Parathyroid adenoma (tissue), 2 donors: ENCODE measurements at regions not wholly inside any gene's neighbourhood (a gene's known extent, or its start where the extent isn't known, plus 50 kb on each side); places are given as distances from the start of the nearest gene placed in this dataset.

ENCODE experiments used
- H2AFZ ChIP-seq: fragments of 300-600 bp; sonication (generic); one replicate; pipeline ENCODE4 v1.7.0; 2017; ENCODE audit warnings: antibody characterized with exemption, mild to moderate bottlenecking
- H3K27ac ChIP-seq: fragments of 300-600 bp; sonication (generic); one replicate; pipeline ENCODE4 v1.7.0; 2017
- H3K27me3 ChIP-seq: fragments of 300-600 bp; sonication (generic); one replicate; pipeline ENCODE4 v1.7.0; 2017; ENCODE audit warnings: low read length; ENCODE audit not compliant: control insufficient read depth, insufficient read depth
- H3K36me3 ChIP-seq: fragments of 300-600 bp; sonication (generic); one replicate; pipeline ENCODE4 v1.7.0; 2017; ENCODE audit warnings: low read length; ENCODE audit not compliant: control insufficient read depth, insufficient read depth
- H3K4me1 ChIP-seq: fragments of 300-600 bp; sonication (generic); one replicate; pipeline ENCODE4 v1.7.0; 2017; ENCODE audit warnings: control low read depth
- H3K4me2 ChIP-seq: fragments of 300-600 bp; sonication (generic); one replicate; pipeline ENCODE4 v1.7.0; 2017; ENCODE audit warnings: low read length
- H3K4me3 ChIP-seq: fragments of 300-600 bp; sonication (generic); one replicate; pipeline ENCODE4 v1.7.0; 2017; ENCODE audit warnings: low read depth, low read length
- H3K79me2 ChIP-seq: fragments of 300-600 bp; sonication (generic); one replicate; pipeline ENCODE4 v1.7.0; 2017; ENCODE audit warnings: control low read depth
- H3K9ac ChIP-seq: fragments of 300-600 bp; sonication (generic); one replicate; pipeline ENCODE4 v1.7.0; 2017; ENCODE audit warnings: mild to moderate bottlenecking
- H3K9me3 ChIP-seq: fragments of 300-600 bp; sonication (generic); one replicate; pipeline ENCODE4 v1.7.0; 2017; ENCODE audit warnings: low read length; ENCODE audit not compliant: control insufficient read depth
- CTCF ChIP-seq: fragments of 300-600 bp; sonication (generic); IDR thresholded peaks from one replicate; pipeline ENCODE4 v1.7.0; 2017; ENCODE audit warnings: antibody characterized with exemption, mild to moderate bottlenecking
- donor health status: primary hyperparathyroidism.

DNA sequence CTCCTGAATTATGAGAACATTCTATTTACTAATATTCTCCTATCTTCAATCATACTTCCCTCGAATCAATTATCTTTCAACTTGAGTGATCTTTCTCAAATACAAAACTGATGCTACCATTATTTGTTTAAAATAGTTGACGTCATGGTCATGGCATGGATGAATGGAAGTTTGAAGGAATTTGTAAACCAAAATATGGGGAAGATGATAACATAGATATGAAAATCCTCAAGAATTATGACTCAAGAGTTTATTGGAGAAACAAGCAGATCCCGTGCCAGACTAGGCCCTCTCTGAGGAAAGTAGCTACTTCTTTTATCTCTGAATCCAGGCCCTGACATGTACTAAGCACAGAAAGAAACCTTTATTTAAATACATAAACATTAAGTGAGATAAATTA, 270.4 kb upstream of the MC4R start:
- Histone ChIP-seq H3K9me3 (no peaks in the 10 kb centered on the region), H3K4me3 (no peak overlapping the region), H3K79me2 (no peaks in the 10 kb centered on the region), H2AFZ (no peak overlapping the region), H3K9ac (no peak overlapping the region), H3K4me1 (no peaks in the 10 kb centered on the region), H3K27ac (no peak overlapping the region), H3K4me2 (no peak overlapping the region), H3K36me3 (no peaks in the 10 kb centered on the region), H3K27me3 (no peaks in the 10 kb centered on the region)
- TF ChIP-seq CTCF = no peak

DNA sequence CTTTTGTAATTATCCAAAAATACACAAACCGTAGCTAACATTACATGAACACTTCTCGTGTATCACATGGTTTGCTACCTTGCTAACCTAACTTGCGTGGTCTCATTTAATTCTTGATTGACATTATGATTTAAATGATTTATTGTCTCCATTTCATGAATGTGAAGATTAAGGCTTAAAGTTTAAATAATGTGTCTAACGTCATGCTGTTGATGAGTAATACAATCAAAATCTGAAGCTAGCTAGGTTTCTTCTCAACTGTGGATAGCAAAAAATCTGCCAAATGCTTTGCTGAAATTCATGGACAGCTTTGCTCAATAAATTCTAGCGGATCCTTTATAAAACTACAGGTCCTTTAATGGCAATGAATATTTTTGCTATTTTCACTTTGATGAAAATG, 274.1 kb upstream of the MC4R start:
- Histone ChIP-seq H3K36me3 (no peaks in the 10 kb centered on the region), H3K27ac (no peak overlapping the region), H3K9me3 (no peaks in the 10 kb centered on the region), H3K4me1 (no peaks in the 10 kb centered on the region), H3K4me2 (no peak overlapping the region), H2AFZ (no peak overlapping the region), H3K9ac (no peak overlapping the region), H3K27me3 (no peaks in the 10 kb centered on the region), H3K4me3 (no peak overlapping the region), H3K79me2 (no peaks in the 10 kb centered on the region)
- no peak for TF ChIP-seq CTCF

GRCh38 chr18:60649107-60649506, 276.5 kb upstream of the MC4R start:
- no peaks in the 10 kb centered on the region for H3K27me3 ChIP-seq
- H3K4me1 ChIP-seq = no peaks in the 10 kb centered on the region
- H3K36me3 ChIP-seq = no peaks in the 10 kb centered on the region
- TF ChIP-seq CTCF = no peak
- H3K9me3 ChIP-seq = no peaks in the 10 kb centered on the region
- no peak overlapping the region for H3K27ac ChIP-seq
- H3K79me2 ChIP-seq = no peaks in the 10 kb centered on the region
- H2AFZ ChIP-seq = no peak overlapping the region
- H3K4me2 ChIP-seq = no peak overlapping the region
- no peak overlapping the region for H3K4me3 ChIP-seq
- H3K9ac ChIP-seq = no peak overlapping the region

- no peaks in the 10 kb centered on the region for H3K9me3 ChIP-seq
- no peaks in the 10 kb centered on the region for H3K27me3 ChIP-seq
- H3K4me2 ChIP-seq = no peak overlapping the region
- H3K36me3 ChIP-seq = no peaks in the 10 kb centered on the region
- H3K79me2 ChIP-seq = no peaks in the 10 kb centered on the region
- H3K27ac ChIP-seq = no peak overlapping the region
- TF ChIP-seq CTCF = no peak
- H2AFZ ChIP-seq = no peak overlapping the region
- H3K4me3 ChIP-seq = no peak overlapping the region
- H3K9ac ChIP-seq = no peak overlapping the region
- no peaks in the 10 kb centered on the region for H3K4me1 ChIP-seq
Observed at GRCh38 chr18:60649842-60650536, 277.4 kb upstream of the MC4R start.

- Histone ChIP-seq H3K27me3 (no peaks in the 10 kb centered on the region), H3K79me2 (no peaks in the 10 kb centered on the region), H3K9ac (no peak overlapping the region), H3K27ac (no peak overlapping the region), H3K36me3 (no peaks in the 10 kb centered on the region), H3K4me3 (no peak overlapping the region), H3K4me1 (no peaks in the 10 kb centered on the region), H3K4me2 (no peak overlapping the region), H3K9me3 (no peaks in the 10 kb centered on the region), H2AFZ (no peak overlapping the region)
- TF ChIP-seq CTCF = no peak
Observed at GRCh38 chr18:60654298-60654697, 281.7 kb upstream of the MC4R start.
